OCI-LY3 (cell line): ENCODE measurements at regions not wholly inside any gene's neighbourhood (a gene's known extent, or its start where the extent isn't known, plus 50 kb on each side); places are given as distances from the start of the nearest gene placed in this dataset.

ENCODE experiments used
- H2AFZ ChIP-seq: fragments of 200-600, 300-600 bp; shearing (Covaris generic); 2 replicates; pipeline ENCODE4 v1.6.0; 2014; ENCODE audit warnings: antibody characterized with exemption, low read depth, low read length
- H3K27ac ChIP-seq: fragments of 200-600, 300-600 bp; sonication (generic); 2 replicates; pipeline ENCODE4 v1.5.1; 2014; ENCODE audit warnings: mild to moderate bottlenecking, low read length, moderate library complexity, mixed read lengths
- H3K27me3 ChIP-seq: fragments of 200-600, 300-600 bp; sonication (generic); 2 replicates; pipeline ENCODE4 v1.6.1; 2014; ENCODE audit warnings: low read depth, low read length, mixed read lengths
- H3K36me3 ChIP-seq: fragments of 200-600, 300-600 bp; sonication (generic); replicated peaks from 2 replicates; pipeline ENCODE3; 2014; ENCODE audit warnings: low read depth, low read length, mixed read lengths
- H3K4me1 ChIP-seq: fragments of 300-600, 200-600 bp; sonication (generic); 2 replicates; pipeline ENCODE4 v1.6.1; 2014; ENCODE audit warnings: low read length, mixed read lengths
- H3K4me2 ChIP-seq: fragments of 200-600, 300-600 bp; sonication (generic); 2 replicates; pipeline ENCODE4 v1.6.1; 2014; ENCODE audit warnings: low read length, mixed read lengths
- H3K4me3 ChIP-seq: fragments of 300-600, 200-600 bp; sonication (generic); 2 replicates; pipeline ENCODE4 v1.5.1; 2014; ENCODE audit warnings: antibody characterized with exemption, mild to moderate bottlenecking, low read length, moderate library complexity
- H3K79me2 ChIP-seq: fragments of 300-600, 200-600 bp; shearing (Covaris generic); 2 replicates; pipeline ENCODE4 v1.6.1; 2014; ENCODE audit warnings: mild to moderate bottlenecking, low read length, mixed read lengths
- H3K9ac ChIP-seq: fragments of 300-600, 200-600 bp; shearing (Covaris generic); 2 replicates; pipeline ENCODE4 v1.6.0; 2014; ENCODE audit warnings: mild to moderate bottlenecking, low read length, moderate library complexity
- H3K9me3 ChIP-seq: fragments of 200-600, 300-600 bp; shearing (Covaris generic); 2 replicates; pipeline ENCODE4 v1.6.1; 2014; ENCODE audit warnings: low read length, mixed read lengths; ENCODE audit not compliant: insufficient read depth
- H4K20me1 ChIP-seq: fragments of 200-600, 300-600 bp; sonication (generic); 2 replicates; pipeline ENCODE4 v1.6.1; 2016; ENCODE audit warnings: low read length, mixed read lengths; ENCODE audit not compliant: insufficient read depth
- EZH2phosphoT487 ChIP-seq: fragments of 200-600 bp; shearing (Covaris generic); IDR thresholded peaks from 2 replicates; pipeline ENCODE4 v1.6.1; 2018; ENCODE audit warnings: antibody characterized with exemption, mixed run types, low read depth
- TF ChIP-seq, protein P1 (sequence below): fragments of 200-600, 300-600 bp; sonication (generic); IDR thresholded peaks from 2 replicates; pipeline ENCODE4 v1.5.1; 2014; ENCODE audit warnings: antibody characterized with exemption, low read length, low read depth

DNA sequence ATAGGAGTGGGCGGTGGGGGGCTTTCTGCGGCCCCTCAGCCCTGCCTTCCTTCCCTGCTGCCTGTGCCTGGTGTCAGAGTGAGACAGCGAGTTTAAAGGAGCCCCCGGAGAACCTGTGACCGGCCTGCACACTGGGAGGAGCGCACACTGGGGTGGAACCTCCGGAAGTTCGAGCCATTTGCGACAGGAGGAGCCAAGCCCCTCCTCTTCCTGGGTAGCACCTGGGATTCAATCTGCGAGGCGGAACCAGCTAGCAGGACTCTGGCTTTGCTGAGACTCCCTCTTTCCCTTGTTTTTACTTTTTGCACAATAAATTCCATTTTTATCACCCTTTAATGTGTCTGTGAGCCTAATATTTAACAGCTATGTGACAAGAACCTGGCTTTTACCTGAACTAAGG lies 540.6 kb downstream of the NPHP4 start:
- H3K36me3 ChIP-seq: no peaks in the 10 kb centered on the region
- H3K4me2 ChIP-seq: no peak overlapping the region
- H3K4me3 ChIP-seq: no peak overlapping the region
- TF ChIP-seq, protein P1, sequence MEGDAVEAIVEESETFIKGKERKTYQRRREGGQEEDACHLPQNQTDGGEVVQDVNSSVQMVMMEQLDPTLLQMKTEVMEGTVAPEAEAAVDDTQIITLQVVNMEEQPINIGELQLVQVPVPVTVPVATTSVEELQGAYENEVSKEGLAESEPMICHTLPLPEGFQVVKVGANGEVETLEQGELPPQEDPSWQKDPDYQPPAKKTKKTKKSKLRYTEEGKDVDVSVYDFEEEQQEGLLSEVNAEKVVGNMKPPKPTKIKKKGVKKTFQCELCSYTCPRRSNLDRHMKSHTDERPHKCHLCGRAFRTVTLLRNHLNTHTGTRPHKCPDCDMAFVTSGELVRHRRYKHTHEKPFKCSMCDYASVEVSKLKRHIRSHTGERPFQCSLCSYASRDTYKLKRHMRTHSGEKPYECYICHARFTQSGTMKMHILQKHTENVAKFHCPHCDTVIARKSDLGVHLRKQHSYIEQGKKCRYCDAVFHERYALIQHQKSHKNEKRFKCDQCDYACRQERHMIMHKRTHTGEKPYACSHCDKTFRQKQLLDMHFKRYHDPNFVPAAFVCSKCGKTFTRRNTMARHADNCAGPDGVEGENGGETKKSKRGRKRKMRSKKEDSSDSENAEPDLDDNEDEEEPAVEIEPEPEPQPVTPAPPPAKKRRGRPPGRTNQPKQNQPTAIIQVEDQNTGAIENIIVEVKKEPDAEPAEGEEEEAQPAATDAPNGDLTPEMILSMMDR: no peak
- TF ChIP-seq EZH2phosphoT487: no peak
- no peaks in the 10 kb centered on the region for H3K9me3 ChIP-seq
- no peak overlapping the region for H3K27ac ChIP-seq
- no peaks in the 10 kb centered on the region for H4K20me1 ChIP-seq
- no peak overlapping the region for H2AFZ ChIP-seq
- H3K4me1 ChIP-seq: no peaks in the 10 kb centered on the region
- H3K27me3 ChIP-seq: no peaks in the 10 kb centered on the region
- H3K79me2 ChIP-seq: no peaks in the 10 kb centered on the region
- no peak overlapping the region for H3K9ac ChIP-seq

DNA sequence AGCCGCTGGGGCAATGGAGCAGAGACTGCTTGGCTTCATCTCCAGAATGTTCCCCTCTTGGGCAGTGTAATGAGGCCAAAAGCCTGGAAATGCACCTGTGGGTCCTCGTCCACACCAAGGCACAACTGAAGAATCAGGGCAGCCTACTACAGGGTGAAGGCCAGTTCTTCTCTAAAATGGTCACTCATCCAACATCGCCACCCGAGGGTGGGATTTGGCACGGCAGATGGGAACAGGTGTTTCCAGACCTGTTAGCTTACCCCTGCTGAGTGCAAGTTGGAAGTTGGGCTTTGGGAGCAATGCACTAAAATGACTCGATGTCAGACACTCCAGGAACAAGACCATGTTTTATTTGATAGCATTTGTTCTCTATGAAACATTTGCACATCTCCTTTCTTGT lies 543.7 kb downstream of the NPHP4 start:
- TF ChIP-seq EZH2phosphoT487: no peak
- TF ChIP-seq, protein P1: no peak

DNA sequence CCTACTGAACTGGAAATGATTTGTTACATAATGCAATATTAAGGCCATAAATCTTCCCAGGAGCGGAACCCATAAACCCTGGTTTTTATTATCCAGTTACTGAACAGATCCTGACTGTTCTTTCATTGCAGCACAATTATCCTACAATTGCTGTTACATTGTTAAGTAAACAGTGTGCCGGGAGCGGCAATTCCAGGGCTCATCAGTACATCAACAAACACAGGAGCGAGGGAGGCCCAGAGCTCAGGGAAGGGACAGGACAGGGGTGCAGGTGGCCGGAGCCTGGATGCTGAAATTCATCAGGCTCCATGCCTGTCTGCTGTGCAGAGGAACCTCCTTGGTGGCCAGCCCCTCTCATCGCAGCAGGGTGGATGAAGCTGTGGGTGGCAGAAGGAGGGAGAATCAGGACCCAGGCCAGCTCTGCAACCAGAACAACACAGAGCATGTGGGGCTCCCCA lies 544.7 kb downstream of the NPHP4 start:
- no peaks in the 10 kb centered on the region for H3K36me3 ChIP-seq
- no peaks in the 10 kb centered on the region for H3K9me3 ChIP-seq
- H3K27me3 ChIP-seq: no peaks in the 10 kb centered on the region
- no peak overlapping the region for H3K9ac ChIP-seq
- no peaks in the 10 kb centered on the region for H3K4me1 ChIP-seq
- H3K4me3 ChIP-seq: no peak overlapping the region
- no peaks in the 10 kb centered on the region for H4K20me1 ChIP-seq
- no peak overlapping the region for H2AFZ ChIP-seq
- no peak overlapping the region for H3K27ac ChIP-seq
- TF ChIP-seq EZH2phosphoT487: no peak
- TF ChIP-seq, protein P1: no peak
- no peak overlapping the region for H3K4me2 ChIP-seq
- no peaks in the 10 kb centered on the region for H3K79me2 ChIP-seq

More for the DNA sequence above, 543.7 kb downstream of the NPHP4 start:
- no peaks in the 10 kb centered on the region for H3K36me3 ChIP-seq
- no peak overlapping the region for H3K4me2 ChIP-seq
- no peak overlapping the region for H3K9ac ChIP-seq
- H3K4me3 ChIP-seq: no peak overlapping the region
- no peak overlapping the region for H2AFZ ChIP-seq
- no peak overlapping the region for H3K27ac ChIP-seq
- no peaks in the 10 kb centered on the region for H3K79me2 ChIP-seq
- no peaks in the 10 kb centered on the region for H4K20me1 ChIP-seq
- no peaks in the 10 kb centered on the region for H3K9me3 ChIP-seq
- H3K4me1 ChIP-seq: no peaks in the 10 kb centered on the region
- no peaks in the 10 kb centered on the region for H3K27me3 ChIP-seq

DNA sequence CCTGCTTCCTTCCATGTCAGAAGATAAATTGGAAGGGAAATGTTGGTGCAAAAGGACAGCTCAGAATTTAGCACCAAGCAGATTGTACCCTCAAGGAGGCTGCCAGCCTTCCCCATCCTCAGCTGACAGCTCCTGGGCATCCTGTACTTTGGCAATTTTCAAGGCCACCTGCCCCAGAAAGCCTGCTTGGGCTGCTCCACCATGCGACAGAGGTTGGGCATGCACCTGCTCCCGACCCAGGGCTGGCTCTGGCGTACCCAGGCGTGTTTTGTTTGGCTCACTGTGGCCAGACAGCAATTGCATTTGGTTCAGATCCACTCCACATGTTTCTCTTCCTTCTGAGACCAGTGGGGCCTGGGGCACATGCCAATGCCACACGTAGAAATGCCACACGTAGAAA lies 547.8 kb downstream of the NPHP4 start:
- TF ChIP-seq, protein P1: no peak
- no peak for TF ChIP-seq EZH2phosphoT487
- H3K79me2 ChIP-seq: no peaks in the 10 kb centered on the region
- H3K4me1 ChIP-seq: no peaks in the 10 kb centered on the region
- no peak overlapping the region for H3K4me3 ChIP-seq
- H3K9ac ChIP-seq: no peak overlapping the region
- no peaks in the 10 kb centered on the region for H3K9me3 ChIP-seq
- H3K27ac ChIP-seq: no peak overlapping the region
- no peak overlapping the region for H3K4me2 ChIP-seq
- no peak overlapping the region for H2AFZ ChIP-seq
- no peaks in the 10 kb centered on the region for H3K36me3 ChIP-seq
- no peaks in the 10 kb centered on the region for H3K27me3 ChIP-seq
- no peaks in the 10 kb centered on the region for H4K20me1 ChIP-seq
